GM12892 (cell line): ENCODE measurements at regions not wholly inside any gene's neighbourhood (a gene's known extent, or its start where the extent isn't known, plus 50 kb on each side); places are given as distances from the start of the nearest gene placed in this dataset.

Experiments
- POLR2A ChIP-seq: IDR thresholded peaks from 2 replicates; pipeline ENCODE4 v1.6.1; 2011; ENCODE audit warnings: low read depth, low read length, control low read depth
- POLR2AphosphoS5 ChIP-seq: IDR thresholded peaks from 2 replicates; pipeline ENCODE4 v1.6.1; 2011; ENCODE audit warnings: low read depth, low read length, control low read depth

GRCh38 chr1:58939666-58940370, 156.0 kb upstream of the JUN start:
- TF ChIP-seq POLR2A (no peak), POLR2AphosphoS5 (no peak)
